ENCODE measurements at regions not wholly inside any gene's neighbourhood (a gene's known extent, or its start where the extent isn't known, plus 50 kb on each side); places are given as distances from the start of the nearest gene placed in this dataset.

GRCh38 chr20:55239269-55239668, 763.9 kb downstream of the DOK5 start:
- no peak overlapping the region for H2BK120ac ChIP-seq (ENCODE audit: low read depth, low read length)

GRCh38 chr20:55232647-55233046, 757.3 kb downstream of the DOK5 start:
- Histone ChIP-seq H3K36me3 (ENCODE audit: control insufficient read depth in 1 of 2, insufficient read depth in 2 of 2, low read depth in 1 of 2, low read length in 2 of 2) (no peaks in the 10 kb centered on the region), H3K4ac (ENCODE audit: low read depth in 1 of 2, low read length in 2 of 2) (no peak overlapping the region), H2BK12ac (ENCODE audit: low read length in 2 of 2) (no peak overlapping the region), H3K18ac (ENCODE audit: low read depth in 1 of 2, low read length in 2 of 2) (no peak overlapping the region), H2AFZ (ENCODE audit: low read depth, low read length) (no peak overlapping the region), H2BK5ac (ENCODE audit: low read depth, low read length, poor library complexity, severe bottlenecking) (no peak overlapping the region), H3K14ac (ENCODE audit: low read length in 2 of 2) (no peak overlapping the region), H4K91ac (ENCODE audit: low read length) (no peak overlapping the region), H4K8ac (ENCODE audit: low read length) (no peak overlapping the region), H2BK15ac (ENCODE audit: low read depth, poor library complexity, severe bottlenecking) (no peak overlapping the region), H3K4me1 (ENCODE audit: control insufficient read depth, insufficient read depth, low read depth, low read length) (no peaks in the 10 kb centered on the region), H3K23ac (ENCODE audit: low read length in 2 of 2) (no peak overlapping the region), H3K4me3 (ENCODE audit: insufficient read depth in 1 of 2, low read depth in 1 of 2, low read length in 2 of 2) (no peak overlapping the region), H3K9ac (ENCODE audit: low read length) (no peak overlapping the region), H3K79me1 (replicated peaks; ENCODE audit: low read length, poor library complexity, severe bottlenecking) (no peaks in the 10 kb centered on the region), H3K27ac (ENCODE audit: low read length, poor library complexity, severe bottlenecking) (no peak overlapping the region), H2BK120ac (ENCODE audit: low read depth, low read length) (no peak overlapping the region), H3K9me3 (ENCODE audit: control insufficient read depth, low read length) (no peaks in the 10 kb centered on the region), H3K27me3 (ENCODE audit: control insufficient read depth in 1 of 2, insufficient read depth in 1 of 2, low read length in 2 of 2) (no peaks in the 10 kb centered on the region), H2AK5ac (ENCODE audit: low read length, severe bottlenecking) (no peak overlapping the region), H3K4me2 (ENCODE audit: low read length, poor library complexity, severe bottlenecking) (no peak overlapping the region)
- no peak for DNase-seq
- no CpG with 5 or more reads among the region's 1 CpG for WGBS

More at GRCh38 chr20:55239269-55239668, 763.9 kb downstream of the DOK5 start:
- Histone ChIP-seq H3K9ac (ENCODE audit: low read length) (no peak overlapping the region), H3K4me1 (ENCODE audit: control insufficient read depth, insufficient read depth, low read depth, low read length) (no peaks in the 10 kb centered on the region), H2AK5ac (ENCODE audit: low read length, severe bottlenecking) (no peak overlapping the region), H3K79me1 (replicated peaks; ENCODE audit: low read length, poor library complexity, severe bottlenecking) (no peaks in the 10 kb centered on the region), H3K27ac (ENCODE audit: low read length, poor library complexity, severe bottlenecking) (no peak overlapping the region), H4K8ac (ENCODE audit: low read length) (no peak overlapping the region), H2BK15ac (ENCODE audit: low read depth, poor library complexity, severe bottlenecking) (no peak overlapping the region), H3K23ac (ENCODE audit: low read length in 2 of 2) (no peak overlapping the region), H3K18ac (ENCODE audit: low read depth in 1 of 2, low read length in 2 of 2) (no peak overlapping the region), H2BK12ac (ENCODE audit: low read length in 2 of 2) (no peak overlapping the region), H2AFZ (ENCODE audit: low read depth, low read length) (no peak overlapping the region), H3K4me3 (ENCODE audit: insufficient read depth in 1 of 2, low read depth in 1 of 2, low read length in 2 of 2) (no peak overlapping the region), H3K9me3 (ENCODE audit: control insufficient read depth, low read length) (no peaks in the 10 kb centered on the region), H3K36me3 (ENCODE audit: control insufficient read depth in 1 of 2, insufficient read depth in 2 of 2, low read depth in 1 of 2, low read length in 2 of 2) (no peaks in the 10 kb centered on the region), H4K91ac (ENCODE audit: low read length) (no peak overlapping the region), H2BK5ac (ENCODE audit: low read depth, low read length, poor library complexity, severe bottlenecking) (no peak overlapping the region), H3K27me3 (ENCODE audit: control insufficient read depth in 1 of 2, insufficient read depth in 1 of 2, low read length in 2 of 2) (no peaks in the 10 kb centered on the region), H3K14ac (ENCODE audit: low read length in 2 of 2) (no peak overlapping the region), H3K4me2 (ENCODE audit: low read length, poor library complexity, severe bottlenecking) (no peak overlapping the region), H3K4ac (ENCODE audit: low read depth in 1 of 2, low read length in 2 of 2) (no peak overlapping the region)
- WGBS, result no CpG with 5 or more reads among the region's 1 CpG
- no peak for DNase-seq

GRCh38 chr20:55229451-55229850, 754.1 kb downstream of the DOK5 start:
- Histone ChIP-seq H2AK5ac (ENCODE audit: low read length, severe bottlenecking) (no peak overlapping the region), H3K18ac (ENCODE audit: low read depth in 1 of 2, low read length in 2 of 2) (no peak overlapping the region), H3K4ac (ENCODE audit: low read depth in 1 of 2, low read length in 2 of 2) (no peak overlapping the region), H2BK15ac (ENCODE audit: low read depth, poor library complexity, severe bottlenecking) (no peak overlapping the region), H2BK12ac (ENCODE audit: low read length in 2 of 2) (no peak overlapping the region), H3K4me2 (ENCODE audit: low read length, poor library complexity, severe bottlenecking) (no peak overlapping the region), H3K9ac (ENCODE audit: low read length) (no peak overlapping the region), H3K27me3 (ENCODE audit: control insufficient read depth in 1 of 2, insufficient read depth in 1 of 2, low read length in 2 of 2) (no peaks in the 10 kb centered on the region), H2BK5ac (ENCODE audit: low read depth, low read length, poor library complexity, severe bottlenecking) (no peak overlapping the region), H4K91ac (ENCODE audit: low read length) (no peak overlapping the region), H3K23ac (ENCODE audit: low read length in 2 of 2) (no peak overlapping the region), H2BK120ac (ENCODE audit: low read depth, low read length) (no peak overlapping the region), H4K8ac (ENCODE audit: low read length) (no peak overlapping the region), H3K4me1 (ENCODE audit: control insufficient read depth, insufficient read depth, low read depth, low read length) (no peaks in the 10 kb centered on the region), H3K36me3 (ENCODE audit: control insufficient read depth in 1 of 2, insufficient read depth in 2 of 2, low read depth in 1 of 2, low read length in 2 of 2) (no peaks in the 10 kb centered on the region), H3K14ac (ENCODE audit: low read length in 2 of 2) (no peak overlapping the region), H3K79me1 (replicated peaks; ENCODE audit: low read length, poor library complexity, severe bottlenecking) (no peaks in the 10 kb centered on the region), H3K27ac (ENCODE audit: low read length, poor library complexity, severe bottlenecking) (no peak overlapping the region), H2AFZ (ENCODE audit: low read depth, low read length) (no peak overlapping the region), H3K4me3 (ENCODE audit: insufficient read depth in 1 of 2, low read depth in 1 of 2, low read length in 2 of 2) (no peak overlapping the region), H3K9me3 (ENCODE audit: control insufficient read depth, low read length) (peaks cover 7% of the 10 kb centered on the region)
- WGBS, result 70% methylated on average over 1 of the region's 1 CpG
- DNase-seq, result no peak

GRCh38 chr20:55216525-55217242, 741.3 kb downstream of the DOK5 start:
- H3K23ac ChIP-seq (ENCODE audit: low read length in 2 of 2), result no peak overlapping the region
- H2BK5ac ChIP-seq (ENCODE audit: low read depth, low read length, poor library complexity, severe bottlenecking), result no peak overlapping the region
- H3K4me3 ChIP-seq (ENCODE audit: insufficient read depth in 1 of 2, low read depth in 1 of 2, low read length in 2 of 2), result peak overlapping the region in 1 of 2 experiments; percentile 20
- H3K14ac ChIP-seq (ENCODE audit: low read length in 2 of 2), result no peak overlapping the region
- 61% methylated on average over 5 of the region's 8 CpGs for WGBS
- H3K9ac ChIP-seq (ENCODE audit: low read length), result peak overlapping the region; percentile 39
- H3K79me1 ChIP-seq (replicated peaks; ENCODE audit: low read length, poor library complexity, severe bottlenecking), result no peaks in the 10 kb centered on the region
- no peak overlapping the region for H2AK5ac ChIP-seq (ENCODE audit: low read length, severe bottlenecking)
- H2BK12ac ChIP-seq (ENCODE audit: low read length in 2 of 2), result no peak overlapping the region
- H3K9me3 ChIP-seq (ENCODE audit: control insufficient read depth, low read length), result peaks cover 10% of the 10 kb centered on the region
- H2BK120ac ChIP-seq (ENCODE audit: low read depth, low read length), result no peak overlapping the region
- no peak overlapping the region for H3K4me2 ChIP-seq (ENCODE audit: low read length, poor library complexity, severe bottlenecking)
- no peaks in the 10 kb centered on the region for H3K4me1 ChIP-seq (ENCODE audit: control insufficient read depth, insufficient read depth, low read depth, low read length)
- no peaks in the 10 kb centered on the region for H3K27me3 ChIP-seq (ENCODE audit: control insufficient read depth in 1 of 2, insufficient read depth in 1 of 2, low read length in 2 of 2)
- H3K36me3 ChIP-seq (ENCODE audit: control insufficient read depth in 1 of 2, insufficient read depth in 2 of 2, low read depth in 1 of 2, low read length in 2 of 2), result no peaks in the 10 kb centered on the region
- H3K4ac ChIP-seq (ENCODE audit: low read depth in 1 of 2, low read length in 2 of 2), result no peak overlapping the region
- H2AFZ ChIP-seq (ENCODE audit: low read depth, low read length), result no peak overlapping the region
- DNase-seq, result no peak
- H4K91ac ChIP-seq (ENCODE audit: low read length), result no peak overlapping the region
- H2BK15ac ChIP-seq (ENCODE audit: low read depth, poor library complexity, severe bottlenecking), result no peak overlapping the region
- H3K18ac ChIP-seq (ENCODE audit: low read depth in 1 of 2, low read length in 2 of 2), result no peak overlapping the region
- H3K27ac ChIP-seq (ENCODE audit: low read length, poor library complexity, severe bottlenecking), result no peak overlapping the region
- H4K8ac ChIP-seq (ENCODE audit: low read length), result no peak overlapping the region

Measured in mesenchymal stem cell (in vitro differentiated cells and primary cell).